ENCODE measurements at regions not wholly inside any gene's neighbourhood (a gene's known extent, or its start where the extent isn't known, plus 50 kb on each side); places are given as distances from the start of the nearest gene placed in this dataset.

- no peak overlapping the region for H2BK12ac ChIP-seq (ENCODE audit: insufficient read length, low read depth, low read length)
- no peak overlapping the region for H3K4me2 ChIP-seq (ENCODE audit: insufficient read depth, insufficient read length, low read length)
- no peak overlapping the region for H3K27ac ChIP-seq (ENCODE audit: insufficient read length, low read depth, low read length)
- Mint-ChIP-seq H3K36me3 (ENCODE audit: insufficient read depth in 1 of 3, low read depth in 3 of 3) (no peaks in the 10 kb centered on the region; a peak in 1 of 7 replicates), H3K4me1 (peaks cover 8 to 14% of the 10 kb centered on the region in 2 experiments; a peak in 3 of 4 replicates), H3K27me3 (ENCODE audit: low read depth) (no peaks in the 10 kb centered on the region), H3K4me3 (no peak overlapping the region), H3K27ac (no peak overlapping the region), H3K9me3 (peaks cover 0 to 5% of the 10 kb centered on the region in 2 experiments; a peak in 2 of 5 replicates)
- no peaks in the 10 kb centered on the region for H3K79me1 ChIP-seq (ENCODE audit: insufficient read depth, low read depth, low read length, poor library complexity, severe bottlenecking)
- no peak overlapping the region for H3K56ac ChIP-seq (ENCODE audit: insufficient read length, low read depth, low read length)
- no peak overlapping the region for H3K4ac ChIP-seq (ENCODE audit: low read depth, low read length)
- no peak overlapping the region for H2BK20ac ChIP-seq (ENCODE audit: low read depth, low read length, poor library complexity, severe bottlenecking)
- TF ChIP-seq CTCF (conservative IDR thresholded peaks at IDR 0.05) = no peak
- H2AK5ac ChIP-seq (ENCODE audit: insufficient read length, low read length) = no peak overlapping the region
- no peak overlapping the region for H2AFZ ChIP-seq (ENCODE audit: low read length)
- H3K23me2 ChIP-seq (ENCODE audit: insufficient read length, low read depth, low read length, poor library complexity, severe bottlenecking) = no peaks in the 10 kb centered on the region
- no peak overlapping the region for H3K9ac ChIP-seq (ENCODE audit: extremely low read depth, insufficient read length, low read length)
- no peak overlapping the region for H3K18ac ChIP-seq (ENCODE audit: insufficient read length, low read depth, low read length)
- H3K79me2 ChIP-seq (ENCODE audit: insufficient read depth, low read length) = no peaks in the 10 kb centered on the region
- H3K4me1 ChIP-seq (ENCODE audit: insufficient read depth, low read length) = no peaks in the 10 kb centered on the region
- H3T11ph ChIP-seq (ENCODE audit: low read length) = no peak overlapping the region
- no peak overlapping the region for H2BK5ac ChIP-seq (ENCODE audit: insufficient read length, low read length)
- no peak overlapping the region for H3K23ac ChIP-seq (ENCODE audit: insufficient read length, low read depth, low read length)
- H4K5ac ChIP-seq (ENCODE audit: insufficient read length, low read depth, low read length) = no peak overlapping the region
- no peaks in the 10 kb centered on the region for H4K20me1 ChIP-seq (ENCODE audit: control insufficient read depth, insufficient read depth, insufficient read length)
- H2BK120ac ChIP-seq (ENCODE audit: low read depth, low read length, poor library complexity, severe bottlenecking) = no peak overlapping the region
- no peak overlapping the region for H2BK15ac ChIP-seq (ENCODE audit: low read depth, low read length)
- no peaks in the 10 kb centered on the region for H3K9me3 ChIP-seq (ENCODE audit: control insufficient read depth, low read depth, low read length)
- no peak overlapping the region for H4K91ac ChIP-seq (ENCODE audit: insufficient read length, low read depth, low read length)
- no peaks in the 10 kb centered on the region for H3K27me3 ChIP-seq (ENCODE audit: insufficient read depth, low read length)
- no peak overlapping the region for H4K8ac ChIP-seq (replicated peaks; ENCODE audit: insufficient read length, low read depth, low read length)
- DNase-seq = no peak
- no peak overlapping the region for H3K14ac ChIP-seq (ENCODE audit: insufficient read depth, low read length)
Measured at GRCh38 chr3:21188459-21188858, 562.6 kb downstream of the ZNF385D start.

All from H9 (cell line).